ENCODE measurements at regions not wholly inside any gene's neighbourhood (a gene's known extent, or its start where the extent isn't known, plus 50 kb on each side); places are given as distances from the start of the nearest gene placed in this dataset.
"Not testable (repeated sequence)": the region's sequence is repeated elsewhere in the genome, so short reads cannot be mapped to it uniquely, and the experiment has no call there.

DNA sequence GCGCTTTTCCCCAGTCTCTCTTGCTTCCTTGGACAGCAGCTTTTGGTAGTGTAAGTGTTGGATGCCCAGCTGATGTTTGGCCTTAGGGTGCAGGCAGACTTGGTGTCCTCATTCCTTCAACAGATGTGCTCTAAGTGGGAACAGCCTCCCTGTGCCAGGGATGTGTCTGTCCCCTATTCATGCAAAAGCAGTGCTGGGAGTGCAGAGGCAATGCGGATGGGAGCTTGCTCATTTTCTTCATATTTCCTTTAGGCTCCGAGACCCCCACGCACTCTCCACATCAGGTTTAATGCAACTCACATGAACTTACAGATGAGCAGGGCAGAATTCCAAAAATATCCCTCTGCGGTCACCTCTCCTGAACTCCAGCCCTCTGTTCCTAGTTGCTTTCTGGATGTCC is 96.1 kb downstream of the IER5 start:
- ChIA-PET CTCF (no interaction called here), POLR2A (ENCODE audit: low non-redundant PET) (no interaction called here)
- no peak for TF ChIP-seq CTCF (conservative IDR thresholded peaks at IDR 0.05; ENCODE audit: low read depth)
- DNase-seq (ENCODE audit: low spot score): no peak
- H3K27ac ChIP-seq: no peak overlapping the region

DNA sequence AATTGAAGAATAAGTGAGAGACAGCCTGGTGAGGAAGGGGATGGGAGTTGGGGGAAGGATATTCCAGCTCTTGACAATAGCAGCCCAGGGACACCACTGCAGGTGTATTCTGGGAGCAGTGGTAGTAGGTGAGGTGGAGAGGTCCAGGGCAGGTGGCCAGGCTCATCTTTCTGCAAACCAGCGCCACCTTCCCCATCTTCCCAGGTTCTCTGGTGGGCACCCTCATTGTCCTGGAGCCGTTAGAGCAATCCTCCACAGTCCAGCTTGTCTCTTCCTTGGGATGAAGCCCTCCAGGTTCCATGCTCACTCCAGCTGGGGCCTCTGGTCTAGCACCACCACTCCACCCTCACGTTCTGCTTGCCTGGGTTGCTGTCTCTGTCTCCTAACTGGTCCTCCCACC is 97.0 kb downstream of the IER5 start:
- no peak for DNase-seq (ENCODE audit: low spot score)
- TF ChIP-seq CTCF (conservative IDR thresholded peaks at IDR 0.05; ENCODE audit: low read depth): no peak
- no peak overlapping the region for H3K27ac ChIP-seq
- CTCF ChIA-PET: interaction anchor here (0.6 kb wide), 1 partner anchor 658 kb away, joined by 6 read pairs; no protein-coding TSS in a partner anchor
- POLR2A ChIA-PET (ENCODE audit: low non-redundant PET): no interaction called here

- H3K27ac ChIP-seq; POLR2A ChIA-PET (ENCODE audit: low non-redundant PET); DNase-seq (ENCODE audit: low spot score): not testable (repeated sequence)
- CTCF ChIA-PET: interaction anchor here (0.6 kb wide), 1 partner anchor 239 kb away, joined by 3 read pairs; no protein-coding TSS in a partner anchor
Observed at GRCh38 chr1:181186133-181186532, 97.6 kb downstream of the IER5 start.

DNA sequence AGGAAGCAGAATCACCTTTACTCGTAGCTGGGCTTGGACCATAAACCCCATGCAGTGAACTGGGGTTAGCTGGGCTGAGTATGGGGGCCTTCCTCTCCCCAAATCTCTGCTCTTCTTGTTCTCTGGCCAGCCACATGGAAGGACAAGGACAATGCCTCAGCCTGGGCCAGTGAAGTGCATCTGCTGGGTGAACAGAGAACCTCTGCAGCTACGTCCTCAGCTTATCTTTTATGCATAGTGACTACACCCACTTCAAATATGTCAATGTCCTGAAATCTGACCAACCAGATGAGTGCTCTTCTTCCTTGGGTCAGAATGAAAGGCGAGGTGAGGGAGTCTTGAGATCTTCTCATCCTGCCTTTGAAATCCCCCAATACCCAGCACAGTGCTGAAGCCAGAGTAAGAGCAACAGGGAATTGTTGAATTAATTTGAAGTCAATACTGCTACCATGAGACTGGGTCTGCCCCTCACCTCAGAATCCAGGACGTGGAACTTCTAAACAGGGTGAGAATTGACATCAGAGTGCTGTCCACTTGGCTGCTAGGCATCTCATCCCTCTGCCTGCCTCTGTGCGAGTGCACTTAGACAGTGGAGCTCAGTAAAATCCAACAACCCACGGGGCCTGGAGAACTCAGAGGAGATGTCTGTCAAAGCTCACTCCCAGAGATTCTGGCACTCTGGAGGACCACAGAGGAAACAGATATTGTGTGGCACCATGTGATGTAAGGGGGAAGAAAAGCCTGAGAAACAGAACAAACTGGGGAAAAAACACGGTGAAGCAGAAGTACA is 99.0 kb downstream of the IER5 start:
- TF ChIP-seq CTCF (conservative IDR thresholded peaks at IDR 0.05; ENCODE audit: low read depth): no peak
- POLR2A ChIA-PET (ENCODE audit: low non-redundant PET): no interaction called here
- CTCF ChIA-PET: interaction anchor here (0.6 to 7.3 kb wide), 4 partner anchors 236 to 306 kb away, joined by 3 to 64 read pairs (median 8); no protein-coding TSS in a partner anchor
- DNase-seq (ENCODE audit: low spot score): no peak
- H3K27ac ChIP-seq: no peak overlapping the region

GRCh38 chr1:181189245-181189644 is 100.7 kb downstream of the IER5 start:
- ChIA-PET CTCF (interaction anchor here (0.6 to 7.3 kb wide), 4 partner anchors 139 to 236 kb away, joined by 3 to 64 read pairs (median 10); no protein-coding TSS in a partner anchor), POLR2A (ENCODE audit: low non-redundant PET) (no interaction called here)
- no peak for TF ChIP-seq CTCF (conservative IDR thresholded peaks at IDR 0.05; ENCODE audit: low read depth)
- no peak for DNase-seq (ENCODE audit: low spot score)
- no peak overlapping the region for H3K27ac ChIP-seq

DNA sequence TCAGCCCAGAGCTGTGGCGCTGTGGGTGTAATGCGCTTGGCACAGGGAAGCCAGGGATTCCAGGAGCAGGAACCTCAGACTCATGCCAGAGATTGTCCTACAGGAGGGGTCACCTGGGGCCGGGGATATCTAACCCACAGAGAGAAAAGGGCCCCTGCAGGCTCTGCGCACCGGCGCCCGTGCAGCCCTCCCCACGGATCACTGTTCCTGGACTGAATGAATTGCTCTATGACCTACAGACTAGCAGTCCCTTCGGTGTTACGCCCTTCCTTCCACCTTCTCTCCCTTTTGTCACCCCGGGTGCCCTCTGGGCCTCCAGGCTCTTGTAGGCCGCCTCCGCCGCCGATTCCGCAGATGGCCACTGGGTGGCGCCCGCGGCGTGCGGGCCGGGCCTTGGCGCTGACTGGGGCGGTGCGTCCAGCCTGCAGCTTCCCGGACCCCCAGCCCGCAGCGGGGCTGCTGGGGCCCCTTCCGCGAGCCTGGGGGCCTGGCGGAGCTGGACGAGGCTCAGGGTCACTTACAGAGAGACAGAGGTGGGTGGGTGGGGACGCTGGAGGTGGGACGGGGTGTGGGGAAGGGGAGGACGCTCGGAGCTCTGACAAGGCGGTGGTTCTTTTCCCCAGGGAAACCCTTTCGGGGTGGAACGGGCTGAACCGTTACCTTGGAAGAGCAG is 101.3 kb downstream of the IER5 start:
- H3K27ac ChIP-seq: no peak overlapping the region
- CTCF ChIA-PET: interaction anchor here (0.6 to 7.3 kb wide), 13 partner anchors 13 to 281 kb away, joined by 3 to 64 read pairs (median 4); no protein-coding TSS in a partner anchor
- POLR2A ChIA-PET (ENCODE audit: low non-redundant PET): no interaction called here
- peak; percentile 85 for DNase-seq (ENCODE audit: low spot score)
- TF ChIP-seq CTCF (conservative IDR thresholded peaks at IDR 0.05; ENCODE audit: low read depth): peak; percentile 98
